ENCODE measurements at regions not wholly inside any gene's neighbourhood (a gene's known extent, or its start where the extent isn't known, plus 50 kb on each side); places are given as distances from the start of the nearest gene placed in this dataset.
A peak's percentile ranks its signal among the peaks of the same experiment; 100 is the strongest.

GRCh38 chr1:29718791-29719190, 482.5 kb downstream of the PTPRU start:
- no peak for DNase-seq

- no peak for DNase-seq
Observed at GRCh38 chr1:29716306-29716705, 480.0 kb downstream of the PTPRU start.

GRCh38 chr1:29713857-29714256, 477.5 kb downstream of the PTPRU start:
- no peak for DNase-seq

- no peak for DNase-seq
Observed at GRCh38 chr1:29712801-29713200, 476.5 kb downstream of the PTPRU start.

- DNase-seq, result peak; percentile 64 to 80
Observed at GRCh38 chr1:29712284-29712651, 475.9 kb downstream of the PTPRU start.

GRCh38 chr1:29711582-29712283, 475.4 kb downstream of the PTPRU start:
- peak; percentile 55 to 68 for DNase-seq

- no peak for DNase-seq
Observed at GRCh38 chr1:29709704-29710280, 473.5 kb downstream of the PTPRU start.

- DNase-seq, result no peak
Observed at GRCh38 chr1:29708796-29709703, 472.7 kb downstream of the PTPRU start.

- DNase-seq, result peak in 1 of 2 donors; percentile 14
Observed at GRCh38 chr1:29708381-29708780, 472.1 kb downstream of the PTPRU start.

- DNase-seq, result no peak
Observed at GRCh38 chr1:29707796-29708195, 471.5 kb downstream of the PTPRU start.

GRCh38 chr1:29706936-29707335, 470.6 kb downstream of the PTPRU start:
- peak in 1 of 2 donors; percentile 4 for DNase-seq

GRCh38 chr1:29704430-29704829, 468.1 kb downstream of the PTPRU start:
- no peak for DNase-seq

GRCh38 chr1:29703596-29704370, 467.5 kb downstream of the PTPRU start:
- DNase-seq, result peak; percentile 30 to 47

- DNase-seq, result no peak
Observed at GRCh38 chr1:29700491-29700890, 464.2 kb downstream of the PTPRU start.

- DNase-seq, result no peak
Observed at GRCh38 chr1:29698626-29699025, 462.3 kb downstream of the PTPRU start.

- peak; percentile 22 to 36 for DNase-seq
Observed at GRCh38 chr1:29698033-29698432, 461.7 kb downstream of the PTPRU start.

- no peak for DNase-seq
Observed at GRCh38 chr1:29697391-29697780, 461.1 kb downstream of the PTPRU start.

GRCh38 chr1:29696656-29697390, 460.5 kb downstream of the PTPRU start:
- DNase-seq, result no peak

- no peak for DNase-seq
Observed at GRCh38 chr1:29695803-29696202, 459.5 kb downstream of the PTPRU start.

- DNase-seq, result no peak
Observed at GRCh38 chr1:29695036-29695435, 458.7 kb downstream of the PTPRU start.

GRCh38 chr1:29691499-29691898, 455.2 kb downstream of the PTPRU start:
- no peak for DNase-seq

- no peak for DNase-seq
Observed at GRCh38 chr1:29690156-29690555, 453.8 kb downstream of the PTPRU start.

Data from inflammatory macrophage (primary cell).